HG02840 (cell line): ENCODE measurements at regions not wholly inside any gene's neighbourhood (a gene's known extent, or its start where the extent isn't known, plus 50 kb on each side); places are given as distances from the start of the nearest gene placed in this dataset.

Experiments used
- ATAC-seq: cut with Tn5 transposase; IDR thresholded peaks from one replicate; pipeline ENCODE4 v1.9.1; 2021; ENCODE audit warnings: mild to moderate bottlenecking, moderate library complexity, moderate number of reproducible peaks; ENCODE audit not compliant: unreplicated experiment, low FRiP score

DNA sequence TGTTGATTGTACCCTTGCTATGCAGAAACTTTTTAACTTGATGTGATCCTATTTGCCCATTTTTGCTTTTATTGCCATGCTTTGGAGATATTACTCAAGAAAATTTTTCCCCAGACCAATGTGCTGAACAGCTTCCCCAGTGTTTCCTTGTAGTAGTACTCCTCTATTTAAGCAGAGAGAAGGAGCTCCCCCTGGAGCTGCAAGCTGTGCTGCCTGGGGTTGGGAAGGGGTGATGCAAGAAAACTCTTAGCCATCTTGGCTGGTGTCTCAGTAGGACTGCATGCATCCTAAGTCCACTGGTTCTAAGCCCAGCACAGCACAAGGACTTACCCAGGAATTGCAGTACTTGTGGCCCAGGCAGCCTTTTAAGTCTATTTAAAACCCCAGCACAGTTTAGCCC is 121.6 kb downstream of the NTMT2 start:
- ATAC-seq, result no peak

DNA sequence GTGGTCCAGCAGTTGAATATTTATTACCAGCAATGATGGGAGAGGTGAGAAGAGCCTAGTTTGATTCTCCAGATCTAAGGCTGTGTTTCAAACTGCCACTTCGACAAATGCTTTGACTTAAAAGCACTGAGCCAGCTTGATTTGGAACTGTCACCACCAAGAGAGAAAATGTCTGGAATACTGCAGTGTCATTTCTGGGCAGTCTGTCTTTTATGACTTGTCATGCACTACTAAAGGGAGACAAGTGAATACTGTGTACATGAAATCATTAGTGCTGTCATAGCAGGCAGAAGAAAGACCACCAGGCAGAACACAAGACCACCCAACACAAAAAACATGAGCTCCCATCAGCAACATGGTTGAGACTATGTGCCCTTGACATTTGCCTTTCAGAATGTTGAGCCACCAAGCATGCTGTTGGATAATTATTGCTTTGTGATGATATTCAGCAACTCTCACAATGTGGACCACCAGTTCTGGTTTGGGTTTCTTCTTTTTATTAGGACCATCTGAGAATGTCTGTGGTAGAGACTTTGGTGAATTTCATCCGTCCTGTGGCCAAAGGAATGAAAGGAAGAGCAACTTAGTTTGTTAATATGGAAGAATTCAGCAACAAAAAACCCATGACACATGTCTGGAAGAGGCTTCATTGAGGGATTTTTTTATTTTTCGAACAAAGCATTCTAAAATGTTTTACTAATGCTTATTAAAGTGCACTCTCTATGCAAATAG is 125.8 kb downstream of the NTMT2 start:
- no peak for ATAC-seq

DNA sequence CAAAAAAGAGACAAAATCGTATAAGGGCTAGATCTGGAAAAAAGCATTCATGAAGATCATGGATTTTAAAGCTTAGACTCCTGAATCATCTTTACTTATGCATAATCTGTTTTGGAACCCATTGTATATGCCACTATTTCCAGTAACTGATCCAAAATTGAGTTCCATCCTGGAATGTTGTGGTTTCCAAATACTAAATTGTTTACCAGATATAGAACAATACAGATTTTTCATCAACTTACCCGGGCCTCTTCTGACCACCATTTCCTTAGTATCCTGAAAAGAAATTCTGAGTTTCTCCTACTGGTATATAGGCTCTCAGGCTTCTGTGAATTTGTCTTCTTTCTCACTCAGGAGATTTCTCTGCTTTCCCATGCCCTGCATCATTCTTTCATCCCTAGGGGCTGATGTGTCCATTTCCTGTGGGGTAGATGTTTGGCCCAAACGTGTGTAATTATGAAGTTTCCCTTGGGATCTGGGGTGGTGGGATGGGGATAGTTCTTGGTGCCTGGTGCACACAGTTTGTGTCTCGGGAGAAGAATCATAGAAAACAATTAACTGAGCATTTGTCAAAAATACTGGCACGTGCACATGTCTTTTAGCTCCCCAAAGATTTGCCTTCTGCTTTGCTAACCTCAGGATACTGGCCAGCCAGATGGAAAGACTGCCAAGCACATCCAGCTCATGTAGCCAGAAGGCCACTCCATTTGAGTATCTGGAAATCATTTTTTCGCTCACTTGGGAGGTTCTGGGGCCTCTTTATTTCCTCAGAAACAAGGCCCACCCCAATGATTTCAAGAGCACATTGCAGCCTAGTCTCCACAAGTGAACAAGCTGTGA is 127.8 kb downstream of the NTMT2 start:
- no peak for ATAC-seq

DNA sequence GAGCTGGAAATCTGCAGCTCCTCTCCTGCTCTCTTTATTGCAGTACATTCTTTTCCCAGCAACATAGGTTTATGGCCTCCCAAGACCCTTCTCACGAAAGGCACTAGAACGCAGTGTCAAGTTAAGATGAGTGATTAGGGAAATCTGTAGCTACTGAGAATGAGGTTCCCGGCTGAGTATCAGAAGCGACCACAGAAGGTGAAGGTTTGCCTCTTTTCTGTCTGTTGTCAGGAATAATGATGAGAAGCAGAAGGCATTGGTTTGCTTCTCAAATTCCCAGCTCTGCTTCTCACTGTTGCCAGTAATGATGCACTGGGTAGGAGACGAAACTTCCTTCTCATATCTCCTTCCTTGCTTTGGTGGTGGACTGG is 128.4 kb downstream of the NTMT2 start:
- ATAC-seq, result no peak

DNA sequence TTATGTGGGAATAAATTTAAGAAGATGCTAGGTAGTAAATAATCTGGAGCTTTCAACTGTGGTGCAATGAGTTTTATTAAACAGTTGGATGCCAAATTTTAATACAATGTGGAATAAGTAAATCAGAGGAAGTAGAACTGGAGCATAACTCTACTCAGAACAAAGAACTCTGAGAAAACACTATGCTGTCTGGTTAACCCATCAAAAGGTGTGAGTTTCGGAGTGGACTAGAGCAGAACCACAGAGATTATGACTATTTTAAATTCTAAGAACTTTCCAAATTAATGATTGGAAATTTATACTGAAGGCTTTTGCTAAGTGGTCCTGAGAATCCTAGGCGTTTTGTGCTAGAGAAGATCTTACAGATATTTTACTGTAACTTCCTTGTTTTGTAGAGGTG is 132.2 kb downstream of the NTMT2 start:
- ATAC-seq, result no peak

DNA sequence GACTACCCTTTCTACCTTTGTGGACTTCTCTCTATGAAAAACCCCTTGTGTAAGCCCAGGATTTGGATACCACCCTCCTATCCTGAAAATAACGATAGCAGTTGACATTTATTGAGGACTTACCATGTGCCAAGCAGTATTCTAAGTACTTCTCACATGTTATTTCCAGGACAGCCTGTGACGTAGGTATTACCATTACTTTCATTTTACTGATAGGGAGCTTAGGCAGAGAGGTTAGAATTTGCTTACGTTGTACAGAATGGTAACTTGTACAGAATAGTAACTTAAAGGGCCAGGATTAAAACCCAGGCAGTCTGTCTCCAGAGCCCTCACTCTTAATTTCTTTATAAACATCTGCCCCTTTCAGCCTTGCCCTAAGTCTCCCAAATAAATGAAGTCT is 138.3 kb downstream of the NTMT2 start:
- ATAC-seq, result no peak

DNA sequence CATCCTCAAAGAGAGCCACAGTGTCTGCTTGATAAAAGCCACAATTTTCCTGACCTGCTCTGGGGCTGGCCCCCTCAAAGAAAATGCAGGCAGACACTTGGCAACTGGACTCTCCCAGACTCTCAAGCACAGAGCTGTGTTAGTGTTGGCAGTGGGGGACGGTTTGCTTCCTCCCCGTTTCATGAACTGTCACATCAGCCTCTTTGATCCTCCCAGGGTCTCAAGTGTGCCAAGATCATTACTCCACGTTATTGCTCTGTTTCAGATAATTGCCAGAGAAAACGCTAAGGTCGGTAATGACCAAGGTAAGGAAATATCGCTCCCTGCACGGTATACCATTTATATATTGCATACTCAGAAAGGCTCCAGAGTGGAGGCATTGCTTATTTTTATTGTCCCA is 138.8 kb downstream of the NTMT2 start:
- ATAC-seq, result no peak

DNA sequence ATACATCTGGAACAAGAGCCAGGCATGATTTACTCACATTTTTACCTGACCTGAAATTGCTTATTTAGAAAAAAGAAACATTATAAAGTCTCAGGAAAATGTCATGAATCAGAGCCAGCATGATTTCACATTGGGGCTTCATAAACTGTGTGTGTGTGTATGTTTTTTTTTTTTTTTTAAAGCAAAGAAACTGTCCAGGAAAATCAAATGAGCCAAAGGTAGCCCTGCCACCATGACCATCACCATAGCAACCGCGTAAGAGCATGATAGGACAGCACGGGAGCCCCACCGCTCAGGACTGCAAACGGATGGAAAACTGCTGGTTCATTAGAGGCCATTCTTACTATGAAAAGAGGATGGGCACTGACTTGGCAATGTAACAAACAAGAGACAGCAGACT is 139.2 kb downstream of the NTMT2 start:
- no peak for ATAC-seq

DNA sequence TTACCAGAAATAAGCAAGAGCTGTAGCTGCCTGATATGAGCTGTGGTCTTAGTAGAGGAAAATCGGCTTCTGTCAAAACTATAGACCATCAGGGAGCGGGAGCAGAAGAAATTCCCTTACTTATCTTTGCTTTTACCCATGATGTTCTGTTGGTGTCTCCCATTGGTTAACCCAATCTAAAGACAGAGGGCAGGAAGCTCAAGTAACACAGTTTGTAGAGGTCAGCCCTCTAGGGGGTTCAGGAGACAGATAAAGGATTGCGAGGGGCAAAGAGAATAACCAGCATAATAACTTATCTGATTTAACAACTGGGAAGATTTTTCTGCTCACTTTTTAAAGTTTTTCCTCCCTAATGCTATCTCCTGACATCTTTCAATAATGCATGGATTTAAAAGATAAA is 142.4 kb downstream of the NTMT2 start:
- ATAC-seq, result no peak

DNA sequence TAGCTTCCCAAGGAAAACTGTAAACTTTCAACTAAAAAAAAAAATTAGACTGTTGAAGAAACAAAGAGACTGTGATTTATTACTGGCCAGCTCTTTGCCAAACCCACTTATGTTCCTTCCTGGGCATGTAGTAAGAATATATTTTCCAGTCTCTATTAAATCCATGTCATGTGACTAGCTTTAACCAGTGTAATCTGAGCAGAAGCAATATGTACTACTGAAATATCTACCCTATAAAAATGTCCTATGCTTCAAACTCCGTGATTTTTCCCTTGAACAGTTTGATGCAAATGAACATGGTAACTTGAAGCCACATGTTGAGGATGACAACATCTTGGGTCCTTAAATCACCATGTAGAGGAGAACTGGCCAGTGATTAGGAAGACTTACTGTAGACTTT is 144.5 kb downstream of the NTMT2 start:
- no peak for ATAC-seq

DNA sequence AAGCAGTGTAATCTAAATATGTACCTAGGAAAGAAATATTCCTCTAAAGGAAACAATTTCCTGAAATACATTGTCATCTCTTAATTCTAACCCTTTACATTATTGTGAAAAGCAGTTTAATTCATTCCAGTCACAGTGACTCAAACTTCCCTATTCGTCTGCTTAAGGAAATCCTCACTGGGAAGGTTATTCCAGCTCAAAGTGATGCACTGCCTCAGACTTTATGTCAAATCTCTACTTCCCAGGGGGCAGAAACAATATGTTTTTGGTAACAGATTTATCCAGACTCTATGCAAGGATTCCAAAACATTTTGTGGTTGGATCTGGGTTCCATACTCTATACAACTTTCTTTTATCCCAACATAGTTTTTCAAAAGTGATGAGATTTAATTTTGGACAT is 145.2 kb downstream of the NTMT2 start:
- ATAC-seq, result no peak

DNA sequence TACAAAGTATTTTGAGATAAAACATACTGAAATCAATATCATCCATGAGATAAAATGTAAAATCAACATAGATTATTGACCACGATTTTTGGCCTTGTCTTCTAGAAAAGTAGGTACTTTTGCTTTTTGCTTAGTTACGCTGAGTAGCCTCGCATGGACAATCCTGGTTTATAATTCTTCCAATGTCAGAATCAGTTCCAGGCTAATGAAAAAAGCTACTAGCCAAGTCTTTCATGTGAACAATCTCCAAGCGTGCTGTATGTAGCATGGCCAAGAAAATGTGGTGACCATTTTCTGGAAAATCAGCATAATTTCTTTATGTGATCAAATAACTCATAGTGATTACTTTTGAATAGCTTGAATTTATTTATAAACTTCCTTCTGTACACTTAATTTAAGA is 145.8 kb downstream of the NTMT2 start:
- no peak for ATAC-seq

DNA sequence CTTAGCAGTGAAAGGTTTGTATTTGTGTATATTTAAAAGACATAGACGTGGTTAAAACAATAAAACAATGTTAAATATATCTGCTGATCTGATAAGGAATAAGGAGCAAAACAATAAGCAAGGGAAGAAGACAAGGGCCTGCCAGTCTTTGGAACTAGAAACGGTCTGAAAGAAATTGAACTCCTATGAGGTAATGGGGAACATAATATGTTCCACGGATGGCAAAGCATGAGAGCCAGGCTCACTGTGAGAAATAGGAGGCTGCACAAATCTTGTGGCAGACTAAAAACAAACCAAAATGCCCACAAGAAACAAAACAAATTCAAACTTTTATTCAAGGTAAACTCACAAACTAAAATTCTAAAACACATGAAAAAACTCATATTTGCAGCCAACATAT is 150.5 kb downstream of the NTMT2 start:
- ATAC-seq, result no peak

DNA sequence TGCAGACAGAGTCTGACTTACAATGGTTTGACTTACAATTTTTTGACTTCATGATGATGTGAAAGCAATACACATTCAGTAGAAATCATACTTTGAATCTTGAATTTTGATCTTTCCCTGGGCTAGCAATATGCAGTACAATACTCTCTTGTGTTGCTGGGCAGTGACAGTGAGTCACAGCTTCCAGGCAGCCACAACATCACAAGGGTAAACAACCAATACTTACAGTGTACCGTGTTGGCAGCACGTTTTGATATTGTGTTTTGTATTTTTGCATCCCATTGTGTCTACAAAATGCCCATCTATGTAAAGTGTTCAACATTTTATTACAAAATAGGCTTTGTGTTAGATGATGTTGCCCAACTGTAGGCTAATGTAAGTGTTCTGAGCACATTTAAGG is 150.9 kb downstream of the NTMT2 start:
- ATAC-seq, result no peak

DNA sequence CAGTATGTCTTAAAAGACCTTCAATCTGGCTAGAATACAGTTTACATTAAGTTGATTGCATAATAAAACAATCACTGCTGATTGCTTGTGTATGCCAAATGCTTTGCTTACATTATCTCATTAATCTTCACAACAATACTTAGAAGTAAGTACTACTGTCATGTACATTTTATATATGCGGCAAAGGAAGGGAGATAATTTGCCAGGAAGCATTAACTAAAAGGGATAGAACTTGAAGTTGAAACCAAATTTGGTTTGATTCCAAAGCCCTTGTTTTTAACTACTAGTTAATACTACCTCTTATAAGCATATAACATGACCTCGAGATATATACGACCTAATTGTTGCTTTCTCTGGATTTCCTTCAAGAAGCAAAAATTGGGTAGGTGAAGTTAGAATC is 155.8 kb downstream of the NTMT2 start:
- ATAC-seq, result no peak

DNA sequence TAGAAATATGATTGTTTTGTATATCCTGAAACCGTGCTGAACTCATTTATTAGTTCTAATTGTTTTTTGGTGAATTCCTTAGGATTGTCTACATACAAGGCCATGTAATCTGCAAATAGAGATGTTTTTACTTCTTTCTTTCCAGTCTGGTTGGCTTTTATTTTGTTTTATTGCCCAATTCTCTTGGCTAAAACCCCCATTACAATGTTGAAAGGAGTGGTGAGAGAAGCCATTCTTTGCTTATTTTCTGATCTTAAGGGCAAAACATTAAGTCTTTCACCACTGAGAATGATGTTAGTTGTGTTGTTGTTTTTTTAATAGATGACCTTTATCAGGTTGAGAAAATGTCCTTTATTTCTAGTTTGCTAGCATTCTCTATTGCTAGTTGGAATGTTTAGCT is 157.3 kb downstream of the NTMT2 start:
- ATAC-seq, result no peak

DNA sequence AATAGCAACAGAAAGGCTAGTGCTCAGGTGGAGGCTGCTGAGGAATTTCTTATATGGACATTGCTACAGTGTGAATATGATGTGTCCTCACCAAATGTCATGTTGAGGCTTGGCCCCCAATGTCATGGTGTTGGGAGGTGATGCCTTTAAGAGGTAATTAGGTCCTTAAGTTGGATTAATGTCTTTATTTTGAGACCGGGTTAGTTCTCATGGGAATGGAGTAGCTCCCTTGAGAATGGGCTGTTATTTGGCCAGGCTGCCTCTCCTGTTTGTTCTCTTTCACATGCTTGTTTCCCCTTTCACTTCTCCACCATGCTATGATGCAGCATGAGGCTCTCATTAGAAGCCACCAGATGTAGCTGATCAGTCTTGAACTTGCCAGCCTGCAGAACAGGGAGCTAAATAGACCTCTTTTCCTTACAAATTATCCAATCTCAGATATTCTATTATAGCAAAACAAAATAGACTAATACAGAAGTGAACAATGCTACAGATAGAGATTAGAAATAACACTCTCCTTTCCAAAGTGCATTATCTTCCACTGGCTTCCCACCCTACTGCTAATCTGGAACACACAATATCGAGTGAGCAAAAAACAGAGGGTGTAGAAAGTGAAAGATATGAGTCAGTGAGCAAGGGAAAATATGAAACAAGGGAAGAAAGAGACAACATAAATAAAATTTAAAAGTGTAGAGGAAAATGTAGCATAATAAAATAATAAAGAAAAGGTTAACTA is 160.2 kb downstream of the NTMT2 start:
- no peak for ATAC-seq

DNA sequence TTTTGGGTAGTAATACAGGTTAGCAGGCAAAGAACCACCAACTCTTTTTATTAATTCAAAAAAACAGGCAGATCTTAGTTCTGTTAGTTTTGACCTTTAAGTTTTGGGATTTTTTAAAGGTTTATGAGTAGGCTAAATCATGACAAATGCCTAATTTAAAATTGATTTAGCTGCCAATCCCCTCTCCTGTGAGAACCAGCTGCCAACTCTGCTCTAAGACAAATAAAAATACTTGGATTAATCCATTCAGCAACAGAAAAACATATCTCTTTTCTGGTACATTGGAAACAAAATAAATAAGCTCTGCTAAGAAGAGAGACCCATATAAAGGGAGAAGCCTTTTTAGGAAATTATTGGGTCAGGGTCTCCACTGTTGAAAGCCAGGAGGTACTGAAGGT is 160.8 kb downstream of the NTMT2 start:
- ATAC-seq, result no peak

DNA sequence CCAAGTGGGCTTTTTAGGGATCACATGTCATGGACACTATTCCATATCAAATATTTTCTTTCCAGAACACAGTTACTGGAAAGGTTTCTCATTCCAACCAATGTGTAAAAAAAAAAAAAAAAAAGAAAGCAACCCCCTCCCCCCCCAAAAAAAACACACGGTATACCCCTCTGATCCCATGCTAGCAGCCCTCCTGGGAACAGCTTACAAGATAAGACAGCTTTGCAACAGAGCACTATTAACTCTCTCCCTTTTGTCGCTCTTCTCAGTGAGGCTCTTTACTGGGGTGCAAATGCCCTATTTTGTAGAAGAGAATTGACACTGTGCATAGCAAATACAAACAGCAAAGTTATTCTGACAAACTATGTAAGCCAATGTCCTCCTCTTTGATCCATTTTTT is 161.2 kb downstream of the NTMT2 start:
- ATAC-seq, result no peak

DNA sequence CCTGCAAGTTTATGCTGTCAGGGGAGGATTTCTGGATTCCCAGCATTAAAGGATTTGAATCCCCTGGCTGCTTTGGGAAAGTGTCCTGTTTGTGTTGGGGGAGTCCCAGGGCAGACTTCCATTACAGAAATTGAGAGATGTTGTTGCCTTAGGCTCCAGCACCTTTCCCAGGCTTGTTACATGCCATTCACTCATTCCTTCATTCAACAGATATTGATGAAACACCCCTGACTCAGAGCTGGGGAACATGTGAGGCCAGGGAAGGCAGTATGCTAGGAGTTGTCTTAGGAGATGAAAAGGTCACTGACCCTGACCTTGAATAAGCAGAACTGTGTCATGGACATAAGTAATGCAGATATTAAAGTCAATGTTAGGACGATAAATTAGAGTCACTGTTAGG is 161.7 kb downstream of the NTMT2 start:
- ATAC-seq, result no peak

DNA sequence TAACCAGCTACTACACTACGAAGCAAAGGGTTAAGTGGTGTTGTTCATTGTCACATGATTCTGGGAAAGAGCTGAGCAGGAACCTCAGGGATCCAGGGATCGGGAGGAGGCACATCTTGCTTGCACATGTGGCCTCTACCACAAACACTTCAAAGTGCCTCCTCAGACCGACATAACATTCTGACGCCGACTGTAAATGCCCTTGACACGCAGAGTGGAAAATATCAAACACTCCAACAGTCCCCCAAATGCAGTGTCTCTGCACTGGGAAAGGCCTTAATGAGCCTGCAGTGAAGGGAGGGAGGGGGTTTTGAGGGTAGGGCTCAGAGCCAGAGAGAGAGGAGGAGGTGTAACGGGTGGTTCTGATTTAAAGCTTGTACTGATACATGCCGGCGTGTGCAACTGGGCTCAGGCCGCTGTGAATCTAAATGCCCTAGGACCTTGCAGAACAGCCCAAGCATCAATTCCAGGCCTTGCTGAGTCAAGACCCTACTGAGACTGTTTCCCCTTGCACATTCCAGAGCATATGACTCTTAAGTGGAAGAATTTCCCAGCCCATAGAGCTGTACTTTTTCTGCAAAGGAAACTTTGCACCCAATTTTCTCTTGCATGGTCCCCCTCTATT is 163.7 kb downstream of the NTMT2 start:
- no peak for ATAC-seq
